A549 (cell line): ENCODE measurements at regions not wholly inside any gene's neighbourhood (a gene's known extent, or its start where the extent isn't known, plus 50 kb on each side); places are given as distances from the start of the nearest gene placed in this dataset.

Source experiments
- EHMT2 ChIP-seq: fragments of 200-600 bp; sonication (generic); IDR thresholded peaks from 2 replicates; pipeline ENCODE4 v1.6.1; 2016; ENCODE audit warnings: antibody characterized with exemption, low read depth, mild to moderate bottlenecking, moderate library complexity
- EP300 ChIP-seq, 2 experiments: fragments of >200 bp; sonication (Bioruptor Twin); formaldehyde crosslinking; IDR thresholded peaks; 2 replicates in 1 of 2; 3 replicates in 1 of 2; pipeline ENCODE4 v1.6.1; 2016 to 2017
- RAD21 ChIP-seq, 2 experiments: fragments of >200 bp in 1 of 2; sonication (Bioruptor Twin) in 1 of 2; formaldehyde crosslinking in 1 of 2; IDR thresholded peaks in 1 of 2; conservative IDR thresholded peaks in 1 of 2; 2 replicates in 1 of 2; 3 replicates in 1 of 2; pipeline ENCODE4 v1.6.1; 2012 to 2018; ENCODE audit warnings: inconsistent platforms in 1 of 2
- RCOR1 ChIP-seq: fragments of 150-350 bp; IDR thresholded peaks from 2 replicates; pipeline ENCODE4 v1.6.1; 2014; ENCODE audit warnings: antibody characterized with exemption, low read length, low read depth
- TP53 ChIP-seq: fragments of 250-450 bp; sonication (Bioruptor Pico); IDR thresholded peaks from 2 replicates; pipeline ENCODE4 v1.5.0; 2021; ENCODE audit warnings: mild to moderate bottlenecking, moderate library complexity
- ZFP36 ChIP-seq: fragments of 450-650 bp; IDR thresholded peaks from 2 replicates; pipeline ENCODE4 v1.6.1; 2014; ENCODE audit warnings: borderline replicate concordance; ENCODE audit not compliant: partially characterized antibody

DNA sequence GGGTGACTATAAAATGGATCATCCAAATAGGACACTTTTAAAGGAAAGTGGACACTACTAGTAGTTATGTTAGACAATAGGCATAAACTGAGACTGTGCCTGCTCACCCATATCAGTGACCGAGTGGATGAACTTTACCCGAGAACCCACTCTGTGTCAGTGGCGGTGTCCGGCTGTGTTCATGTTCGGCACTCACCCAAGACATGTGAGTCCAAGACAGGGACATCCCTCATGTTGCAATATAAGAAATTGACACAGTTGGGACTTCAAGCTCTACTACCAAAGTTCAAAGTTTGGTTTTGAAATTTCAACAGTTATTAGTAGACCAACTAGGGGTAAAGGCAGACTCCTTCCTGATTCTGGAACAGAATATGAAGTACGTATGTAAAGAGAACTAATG, 326.3 kb upstream of the TNP1 start:
- no peak for TF ChIP-seq RAD21 (conservative IDR thresholded peaks at IDR 0.05 in 1 of 2, IDR thresholded peaks at IDR 0.05 in 1 of 2)
- TF ChIP-seq ZFP36: no peak
- no peak for TF ChIP-seq EP300 (IDR thresholded peaks at IDR 0.05)
- TF ChIP-seq TP53 (CRISPR knock-in tag): no peak
- no peak for TF ChIP-seq RCOR1
- no peak for TF ChIP-seq EHMT2
